Gastroesophageal sphincter (tissue), 4 donors: ENCODE measurements at regions not wholly inside any gene's neighbourhood (a gene's known extent, or its start where the extent isn't known, plus 50 kb on each side); places are given as distances from the start of the nearest gene placed in this dataset.

Source experiments
- ATAC-seq: fragments of 150-250 bp; one replicate; pipeline ENCODE4 v1.9.1; 2016; ENCODE audit warnings: mild to moderate bottlenecking, moderate library complexity
- H3K27ac ChIP-seq, 4 donors: fragments of 200-600 bp; sonication (generic) in 3 of 4; 1 replicate in 3 of 4; 2 replicates in 1 of 4; pipeline ENCODE4 v1.5.1; 2016 to 2019
- H3K27me3 ChIP-seq: fragments of 200-600 bp; sonication (generic); one replicate; pipeline ENCODE4 v1.5.1; 2019
- H3K36me3 ChIP-seq, 2 donors: fragments of 200-600 bp; sonication (generic); one replicate each; pipeline ENCODE4 v1.5.1; 2019; ENCODE audit warnings: control low read depth in 1 of 2
- H3K4me1 ChIP-seq, 3 donors: fragments of 200-600 bp; sonication (generic); 1 replicate in 2 of 3; 2 replicates in 1 of 3; pipeline ENCODE4 v1.5.1; 2016 to 2019; ENCODE audit warnings: control low read depth in 2 of 3
- H3K4me3 ChIP-seq, 2 donors: fragments of 200-600 bp; sonication (generic); one replicate each; pipeline ENCODE4 v1.5.1; 2019; ENCODE audit warnings: mild to moderate bottlenecking in 1 of 2, moderate library complexity in 1 of 2
- H3K9me3 ChIP-seq, 3 donors: fragments of 200-600 bp; sonication (generic); one replicate each; pipeline ENCODE4 v1.5.1; 2017 to 2019; ENCODE audit warnings: control low read depth in 2 of 3
- EP300 ChIP-seq: sonication (generic); formaldehyde crosslinking; IDR thresholded peaks from one replicate; pipeline ENCODE4 v1.6.1; 2017; ENCODE audit warnings: antibody characterized with exemption, mild to moderate bottlenecking
- POLR2A ChIP-seq, 2 donors: fragments of 450-650 bp; IDR thresholded peaks; one replicate each; pipeline ENCODE4 v1.6.1; 2017; ENCODE audit warnings: antibody characterized with exemption in 2 of 2, mild to moderate bottlenecking in 2 of 2, moderate library complexity in 1 of 2
- POLR2AphosphoS5 ChIP-seq: sonication (generic); formaldehyde crosslinking; IDR thresholded peaks from one replicate; pipeline ENCODE4 v1.6.1; 2017; ENCODE audit warnings: antibody characterized with exemption
- WGBS, 2 donors: methylation state at CpG; one replicate each; pipeline ENCODE4 v1.1.5; 2018; ENCODE audit warnings: low coverage in 1 of 2; 5-methylcytosine and 5-hydroxymethylcytosine counted together
- TF ChIP-seq, protein P1 (sequence below), 4 experiments: fragments of 200-600 bp in 2 of 4; fragments of 450-650 bp in 2 of 4; sonication (generic) in 1 of 4; IDR thresholded peaks; one replicate each; pipeline ENCODE4 v1.5.1; 2017 to 2019; ENCODE audit warnings: antibody characterized with exemption in 4 of 4, mild to moderate bottlenecking in 2 of 4, moderate library complexity in 2 of 4

- Histone ChIP-seq H3K4me1 (no peaks in the 10 kb centered on the region), H3K36me3 (no peaks in the 10 kb centered on the region), H3K27ac (no peak overlapping the region), H3K4me3 (no peak overlapping the region), H3K27me3 (peaks cover 16% of the 10 kb centered on the region), H3K9me3 (peaks cover 0 to 33% (median 4%) of the 10 kb centered on the region in 3 donors)
- 67 to 93% methylated on average over 3 to 5 of the region's 5 CpGs for WGBS, 2 donors
- ATAC-seq: no peak
- TF ChIP-seq, protein P1, sequence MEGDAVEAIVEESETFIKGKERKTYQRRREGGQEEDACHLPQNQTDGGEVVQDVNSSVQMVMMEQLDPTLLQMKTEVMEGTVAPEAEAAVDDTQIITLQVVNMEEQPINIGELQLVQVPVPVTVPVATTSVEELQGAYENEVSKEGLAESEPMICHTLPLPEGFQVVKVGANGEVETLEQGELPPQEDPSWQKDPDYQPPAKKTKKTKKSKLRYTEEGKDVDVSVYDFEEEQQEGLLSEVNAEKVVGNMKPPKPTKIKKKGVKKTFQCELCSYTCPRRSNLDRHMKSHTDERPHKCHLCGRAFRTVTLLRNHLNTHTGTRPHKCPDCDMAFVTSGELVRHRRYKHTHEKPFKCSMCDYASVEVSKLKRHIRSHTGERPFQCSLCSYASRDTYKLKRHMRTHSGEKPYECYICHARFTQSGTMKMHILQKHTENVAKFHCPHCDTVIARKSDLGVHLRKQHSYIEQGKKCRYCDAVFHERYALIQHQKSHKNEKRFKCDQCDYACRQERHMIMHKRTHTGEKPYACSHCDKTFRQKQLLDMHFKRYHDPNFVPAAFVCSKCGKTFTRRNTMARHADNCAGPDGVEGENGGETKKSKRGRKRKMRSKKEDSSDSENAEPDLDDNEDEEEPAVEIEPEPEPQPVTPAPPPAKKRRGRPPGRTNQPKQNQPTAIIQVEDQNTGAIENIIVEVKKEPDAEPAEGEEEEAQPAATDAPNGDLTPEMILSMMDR (IDR thresholded peaks at IDR 0.05): no peak
- TF ChIP-seq POLR2AphosphoS5 (no peak), POLR2A (IDR thresholded peaks at IDR 0.05) (no peak), EP300 (no peak)
These were observed 239.5 kb downstream of the C16orf95 start for GRCh38 chr16:87077750-87078127.

DNA sequence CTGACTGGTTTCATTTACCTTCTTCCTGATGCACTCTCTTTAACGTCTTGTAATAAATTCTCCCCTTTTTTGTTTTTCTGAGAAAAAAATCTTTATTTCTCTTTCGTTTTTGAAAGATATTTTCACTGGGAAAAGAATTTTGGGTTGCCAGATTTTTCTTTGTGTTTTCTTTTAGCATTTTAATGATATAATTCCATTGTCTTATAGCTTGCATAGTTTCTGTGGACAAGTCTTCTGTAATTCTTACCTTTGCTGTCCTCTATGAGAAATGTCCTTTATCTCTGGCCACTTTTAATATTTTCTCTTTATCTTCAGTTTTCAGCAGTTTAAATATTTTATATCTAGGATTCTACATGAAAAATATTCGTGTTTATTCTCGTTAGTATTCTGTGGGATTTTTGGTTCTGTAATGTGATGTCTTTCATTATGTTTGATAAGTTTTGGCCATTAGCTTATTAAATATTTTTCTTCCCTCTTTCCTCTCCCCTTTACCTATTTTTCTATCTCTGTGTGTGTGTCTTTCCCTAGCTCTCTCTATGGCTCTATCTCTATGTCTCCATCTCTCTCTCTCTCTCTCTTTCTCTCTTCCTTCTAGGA lies 236.5 kb downstream of the C16orf95 start:
- TF ChIP-seq, protein P1 (IDR thresholded peaks at IDR 0.05): no peak
- TF ChIP-seq POLR2A (IDR thresholded peaks at IDR 0.05) (no peak), EP300 (no peak)

GRCh38 chr16:87085441-87085840 lies 231.8 kb downstream of the C16orf95 start:
- peaks cover 22% of the 10 kb centered on the region for H3K27me3 ChIP-seq
- no peaks in the 10 kb centered on the region for H3K4me1 ChIP-seq
- peaks cover 0 to 36% (median 4%) of the 10 kb centered on the region in 3 donors for H3K9me3 ChIP-seq
- H3K27ac ChIP-seq: no peak overlapping the region
- H3K36me3 ChIP-seq: no peaks in the 10 kb centered on the region
- TF ChIP-seq, protein P1 (IDR thresholded peaks at IDR 0.05): no peak
- no peak for TF ChIP-seq EP300
- no peak for TF ChIP-seq POLR2A (IDR thresholded peaks at IDR 0.05)
- no peak for TF ChIP-seq POLR2AphosphoS5
- H3K4me3 ChIP-seq: no peak overlapping the region
- WGBS, 2 donors: 32 to 55% methylated on average over 5 of the region's 5 CpGs
- ATAC-seq: no peak

More for the DNA sequence above, 236.5 kb downstream of the C16orf95 start:
- no peak overlapping the region for H3K4me3 ChIP-seq
- peaks cover 18% of the 10 kb centered on the region for H3K27me3 ChIP-seq
- no peaks in the 10 kb centered on the region for H3K4me1 ChIP-seq
- no peak overlapping the region for H3K27ac ChIP-seq
- ATAC-seq: no peak
- 77 to 87% methylated on average over 4 of the region's 4 CpGs for WGBS, 2 donors
- no peaks in the 10 kb centered on the region for H3K36me3 ChIP-seq
- H3K9me3 ChIP-seq: peaks cover 0 to 49% (median 4%) of the 10 kb centered on the region in 3 donors

DNA sequence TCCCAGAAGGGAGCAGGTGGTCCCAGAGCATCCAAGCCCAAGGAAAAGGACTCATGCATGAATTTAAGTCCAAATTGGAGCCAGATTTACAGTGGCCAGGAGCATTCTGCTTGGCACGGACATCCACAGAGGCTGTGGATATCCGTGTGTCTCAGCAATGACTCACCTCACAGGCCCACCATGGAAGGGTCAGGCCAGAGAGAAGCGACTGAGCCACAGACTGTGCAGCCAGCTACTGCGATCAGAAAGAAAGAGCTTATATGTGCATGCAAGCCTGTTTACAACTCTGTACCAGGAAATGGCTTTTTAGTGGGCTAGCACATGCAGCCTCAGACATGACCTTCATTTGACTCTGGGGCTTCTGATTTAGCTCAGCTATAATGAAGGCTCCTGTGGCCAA lies 231.0 kb downstream of the C16orf95 start:
- Histone ChIP-seq H3K4me1 (no peaks in the 10 kb centered on the region), H3K27ac (no peak overlapping the region), H3K4me3 (no peak overlapping the region), H3K9me3 (peaks cover 0 to 28% (median 3%) of the 10 kb centered on the region in 3 donors), H3K36me3 (no peaks in the 10 kb centered on the region), H3K27me3 (peaks cover 22% of the 10 kb centered on the region)
- no peak for ATAC-seq
- WGBS, 2 donors: 40 to 80% methylated on average over 1 of the region's 4 CpGs
- TF ChIP-seq, protein P1 (IDR thresholded peaks at IDR 0.05): no peak
- no peak for TF ChIP-seq POLR2AphosphoS5

DNA sequence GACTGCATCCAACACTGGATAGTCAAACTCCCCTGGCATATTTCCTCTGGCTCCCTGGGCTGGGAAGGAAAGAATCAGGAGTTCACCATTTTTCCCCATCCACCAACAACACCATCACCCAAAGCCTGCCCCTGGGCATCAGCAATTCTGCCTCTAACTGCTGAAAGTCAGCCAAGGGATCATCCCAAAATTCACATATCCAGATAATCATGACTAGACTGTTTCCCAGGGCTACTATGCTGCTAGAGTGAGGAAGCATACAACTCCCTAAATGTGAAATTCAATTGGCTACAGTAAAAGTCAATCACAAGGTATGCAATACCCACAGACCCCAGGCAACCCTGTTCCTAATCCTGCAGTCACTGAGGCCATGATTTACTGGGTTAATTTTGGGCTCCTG lies 230.6 kb downstream of the C16orf95 start:
- ATAC-seq: no peak
- no peak overlapping the region for H3K27ac ChIP-seq

More for the DNA sequence above, 230.6 kb downstream of the C16orf95 start:
- Histone ChIP-seq H3K4me3 (no peak overlapping the region), H3K36me3 (no peaks in the 10 kb centered on the region), H3K4me1 (no peaks in the 10 kb centered on the region), H3K9me3 (peaks cover 0 to 24% (median 0%) of the 10 kb centered on the region in 3 donors), H3K27me3 (peaks cover 22% of the 10 kb centered on the region)
- no peak for TF ChIP-seq POLR2AphosphoS5
- no peak for TF ChIP-seq POLR2A (IDR thresholded peaks at IDR 0.05)
- TF ChIP-seq, protein P1 (IDR thresholded peaks at IDR 0.05): no peak
- no peak for TF ChIP-seq EP300
